Embryonic facial prominence (tissue), 1 donor: ENCODE measurements at regions not wholly inside any gene's neighbourhood (a gene's known extent, or its start where the extent isn't known, plus 50 kb on each side); places are given as distances from the start of the nearest gene placed in this dataset.
"Not testable (repeated sequence)": the region's sequence is repeated elsewhere in the genome, so short reads cannot be mapped to it uniquely, and the experiment has no call there.

Experiments used
- DNase-seq: peaks from one replicate; pipeline ENCODE4 v3.0.0-alpha.2; 2016; ENCODE audit errors: extremely low spot score

DNA sequence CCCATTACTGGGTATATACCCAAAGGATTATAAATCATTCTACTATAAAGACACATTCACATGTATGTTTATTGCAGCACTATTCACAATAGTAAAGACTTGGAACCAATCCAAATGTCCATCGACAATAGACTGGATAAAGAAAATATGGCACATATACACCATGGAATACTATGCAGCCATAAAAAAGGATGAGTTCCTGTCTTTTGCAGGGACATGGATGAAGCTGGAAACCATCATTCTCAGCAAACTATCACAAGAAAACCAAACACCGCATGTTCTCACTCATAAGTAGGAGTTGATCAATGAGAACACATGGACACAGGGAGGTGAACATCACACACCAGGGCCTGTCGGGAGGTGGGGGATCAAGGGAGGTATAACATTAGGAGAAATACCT, 62.2 kb upstream of the FBXL17 start:
- not testable (repeated sequence) for DNase-seq

DNA sequence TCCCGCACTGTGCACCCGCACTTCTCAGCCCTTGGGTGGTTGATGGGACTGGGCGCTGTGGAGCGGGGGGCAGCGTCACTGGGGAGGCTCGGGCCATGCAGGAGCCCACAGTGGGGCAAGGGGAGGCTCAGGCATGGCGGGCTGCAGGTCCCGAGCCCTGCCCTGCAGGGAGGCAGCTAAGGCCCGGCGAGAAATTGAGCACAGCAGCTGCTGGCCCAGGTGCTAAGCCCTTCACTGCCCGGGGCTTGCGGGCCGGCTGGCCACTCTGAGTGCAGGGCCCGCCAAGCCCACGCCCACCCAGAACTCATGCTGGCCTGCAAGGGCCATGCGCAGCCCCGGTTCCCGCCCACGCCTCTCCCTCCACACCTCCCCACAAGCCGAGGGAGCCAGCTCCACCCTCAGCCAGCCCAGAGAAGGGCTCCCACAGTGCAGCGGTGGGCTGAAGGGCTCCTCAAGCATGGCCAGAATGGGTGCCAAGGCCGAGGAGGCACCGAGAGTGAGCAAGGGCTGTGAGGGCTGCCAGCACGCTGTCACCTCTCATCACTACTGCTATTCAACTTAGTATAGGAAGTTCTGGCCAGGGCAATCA, 60.3 kb upstream of the FBXL17 start:
- DNase-seq, result not testable (repeated sequence)

DNA sequence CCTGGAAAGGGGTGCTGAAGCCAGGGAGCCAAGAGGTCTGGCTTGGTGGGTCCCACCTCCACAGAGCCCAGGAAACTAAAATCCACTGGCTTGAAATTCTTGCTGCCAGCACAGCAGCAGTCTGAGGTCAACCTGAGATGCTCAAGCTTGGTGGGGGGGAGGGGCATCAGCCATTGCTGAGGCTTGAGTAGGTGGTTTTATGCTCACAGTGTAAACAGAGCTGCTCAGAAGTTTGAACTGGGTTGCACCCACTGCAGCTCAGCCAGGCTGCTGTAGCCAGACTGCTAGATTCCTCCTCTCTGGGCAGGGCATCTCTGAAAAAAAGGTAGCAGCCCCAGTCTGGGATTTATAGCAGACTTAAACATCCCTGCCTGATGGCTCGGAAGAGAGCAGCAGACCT, 55.5 kb upstream of the FBXL17 start:
- no peak for DNase-seq

DNA sequence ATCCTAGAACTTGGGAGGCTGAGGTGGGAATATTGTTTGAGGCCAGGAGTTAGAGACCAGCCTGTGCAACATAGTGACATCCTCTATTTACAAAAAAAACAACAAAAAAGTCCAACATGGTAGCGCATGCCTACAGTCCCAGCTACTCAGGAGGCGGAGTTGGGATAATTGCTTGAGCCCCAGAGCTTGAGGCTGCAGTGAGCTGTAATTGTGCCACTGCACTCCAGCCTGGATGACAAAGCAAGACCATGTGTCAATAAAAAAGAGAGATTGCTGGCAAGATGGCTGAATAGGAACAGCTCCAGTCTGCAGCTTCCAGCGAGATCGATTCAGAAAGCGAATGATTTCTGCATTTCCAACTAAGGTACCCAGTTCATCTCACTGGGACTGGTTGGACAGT, 54.8 kb upstream of the FBXL17 start:
- DNase-seq, result no peak

DNA sequence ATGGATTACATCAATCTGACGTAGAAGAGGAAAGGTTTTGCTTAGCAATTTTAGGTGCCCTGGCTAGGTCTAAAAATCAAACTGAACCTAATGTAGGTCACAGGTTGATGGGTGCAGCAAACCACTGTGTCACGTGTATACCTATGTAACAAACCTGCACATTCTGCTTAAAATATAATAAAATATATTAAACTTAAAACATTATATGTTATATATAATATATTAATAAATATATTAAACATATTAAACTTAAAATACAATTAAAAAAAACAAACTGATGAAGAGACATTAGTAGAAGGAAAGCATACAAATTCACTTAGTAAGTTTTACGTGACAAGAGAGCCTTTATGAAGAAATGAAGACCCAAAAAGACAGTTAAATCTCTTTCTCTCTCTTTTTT, 51.7 kb upstream of the FBXL17 start:
- no peak for DNase-seq

DNA sequence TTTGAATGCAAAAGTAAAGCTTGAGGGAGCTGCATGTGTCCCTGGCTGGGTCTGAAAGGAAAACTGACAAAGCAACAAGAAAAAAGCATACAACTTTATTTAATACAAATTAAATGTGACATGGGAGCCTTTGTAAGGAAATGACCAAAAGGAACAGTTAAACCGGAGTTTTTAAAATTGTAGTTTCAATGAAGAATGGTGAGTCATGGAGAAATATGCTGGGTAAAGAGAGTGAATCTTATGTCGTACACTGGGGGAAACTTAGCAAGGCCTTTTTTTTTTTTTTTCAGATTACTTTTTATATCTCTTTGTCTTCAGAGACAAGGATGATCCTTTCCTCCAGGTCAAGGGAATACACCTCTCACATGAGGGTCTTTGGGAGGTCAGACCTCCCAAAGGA, 50.1 kb upstream of the FBXL17 start:
- DNase-seq, result no peak
